NB4 (cell line): ENCODE measurements at regions not wholly inside any gene's neighbourhood (a gene's known extent, or its start where the extent isn't known, plus 50 kb on each side); places are given as distances from the start of the nearest gene placed in this dataset.

Experiments
- CTCF ChIP-seq: IDR thresholded peaks from one replicate; pipeline ENCODE4 v1.5.1; 2012; ENCODE audit warnings: low read depth, low read length
- MAX ChIP-seq: IDR thresholded peaks from 2 replicates; pipeline ENCODE4 v1.6.1; 2011; ENCODE audit warnings: low read depth, low read length
- MYC ChIP-seq: IDR thresholded peaks from 2 replicates; pipeline ENCODE4 v1.6.1; 2011; ENCODE audit warnings: low read depth, low read length
- POLR2A ChIP-seq: IDR thresholded peaks from 2 replicates; pipeline ENCODE4 v1.6.1; 2011; ENCODE audit warnings: mild to moderate bottlenecking; ENCODE audit not compliant: insufficient read length; ENCODE audit errors: extremely low read depth

- TF ChIP-seq CTCF (no peak), MAX (no peak), POLR2A (no peak), MYC (no peak)
These were observed 254.5 kb upstream of the ADGRL3 start for GRCh38 chr4:60945641-60946040.
